ENCODE measurements at regions not wholly inside any gene's neighbourhood (a gene's known extent, or its start where the extent isn't known, plus 50 kb on each side); places are given as distances from the start of the nearest gene placed in this dataset.

GRCh38 chr6:134689177-134689576, 260.7 kb downstream of the ALDH8A1 start:
- ChIA-PET CTCF (interaction anchor here (0.6 kb wide), 2 partner anchors 18 to 439 kb away, joined by 3 read pairs; no protein-coding TSS in a partner anchor), POLR2A (no interaction called here)

GRCh38 chr6:134686071-134686470, 263.8 kb downstream of the ALDH8A1 start:
- no peak overlapping the region for H3K4me3 ChIP-seq (ENCODE audit: low read depth, low read length)
- ChIA-PET POLR2A (interaction anchor here (0.7 kb wide), 2 partner anchors 12 to 96 kb away, joined by 3 to 4 read pairs; no protein-coding TSS in a partner anchor), CTCF (interaction anchor here (1.0 to 1.4 kb wide), 2 partner anchors 13 to 83 kb away, joined by 3 read pairs; no protein-coding TSS in a partner anchor)
- H3K36me3 ChIP-seq (ENCODE audit: control insufficient read depth, insufficient read depth, low read length), result no peaks in the 10 kb centered on the region
- TF ChIP-seq, protein P1, sequence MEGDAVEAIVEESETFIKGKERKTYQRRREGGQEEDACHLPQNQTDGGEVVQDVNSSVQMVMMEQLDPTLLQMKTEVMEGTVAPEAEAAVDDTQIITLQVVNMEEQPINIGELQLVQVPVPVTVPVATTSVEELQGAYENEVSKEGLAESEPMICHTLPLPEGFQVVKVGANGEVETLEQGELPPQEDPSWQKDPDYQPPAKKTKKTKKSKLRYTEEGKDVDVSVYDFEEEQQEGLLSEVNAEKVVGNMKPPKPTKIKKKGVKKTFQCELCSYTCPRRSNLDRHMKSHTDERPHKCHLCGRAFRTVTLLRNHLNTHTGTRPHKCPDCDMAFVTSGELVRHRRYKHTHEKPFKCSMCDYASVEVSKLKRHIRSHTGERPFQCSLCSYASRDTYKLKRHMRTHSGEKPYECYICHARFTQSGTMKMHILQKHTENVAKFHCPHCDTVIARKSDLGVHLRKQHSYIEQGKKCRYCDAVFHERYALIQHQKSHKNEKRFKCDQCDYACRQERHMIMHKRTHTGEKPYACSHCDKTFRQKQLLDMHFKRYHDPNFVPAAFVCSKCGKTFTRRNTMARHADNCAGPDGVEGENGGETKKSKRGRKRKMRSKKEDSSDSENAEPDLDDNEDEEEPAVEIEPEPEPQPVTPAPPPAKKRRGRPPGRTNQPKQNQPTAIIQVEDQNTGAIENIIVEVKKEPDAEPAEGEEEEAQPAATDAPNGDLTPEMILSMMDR (IDR thresholded peaks at IDR 0.05; ENCODE audit: insufficient read depth, low read depth, low read length), result no peak
- DNase-seq (ENCODE audit: low read depth), result no peak
- H3K27me3 ChIP-seq (ENCODE audit: control insufficient read depth, insufficient read depth, low read length), result no peaks in the 10 kb centered on the region

More at GRCh38 chr6:134689177-134689576, 260.7 kb downstream of the ALDH8A1 start:
- no peaks in the 10 kb centered on the region for H3K36me3 ChIP-seq (ENCODE audit: control insufficient read depth, insufficient read depth, low read length)
- no peak overlapping the region for H3K4me3 ChIP-seq (ENCODE audit: low read depth, low read length)
- TF ChIP-seq, protein P1 (IDR thresholded peaks at IDR 0.05; ENCODE audit: insufficient read depth, low read depth, low read length), result no peak
- no peaks in the 10 kb centered on the region for H3K27me3 ChIP-seq (ENCODE audit: control insufficient read depth, insufficient read depth, low read length)
- DNase-seq (ENCODE audit: low read depth), result no peak

DNA sequence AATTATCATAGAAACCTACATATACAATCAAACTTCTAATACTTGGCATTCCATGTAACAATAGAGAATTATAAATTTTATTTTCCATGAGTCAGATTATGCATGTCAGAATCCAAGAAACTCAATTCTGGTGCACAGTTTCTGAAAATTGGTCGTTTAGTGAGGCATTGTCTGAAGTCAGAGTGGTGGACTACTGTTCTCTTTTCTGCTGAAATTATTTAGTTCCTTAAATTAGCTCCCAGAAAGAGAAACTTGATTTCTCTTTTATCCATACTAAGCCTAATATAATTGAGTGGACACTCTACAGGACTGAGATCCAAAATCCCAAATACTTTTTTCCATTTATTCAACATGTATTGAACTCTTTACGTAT, 265.5 kb downstream of the ALDH8A1 start:
- Histone ChIP-seq H3K27me3 (ENCODE audit: control insufficient read depth, insufficient read depth, low read length) (no peaks in the 10 kb centered on the region), H3K4me3 (ENCODE audit: low read depth, low read length) (no peak overlapping the region), H3K36me3 (ENCODE audit: control insufficient read depth, insufficient read depth, low read length) (no peaks in the 10 kb centered on the region)
- TF ChIP-seq, protein P1 (IDR thresholded peaks at IDR 0.05; ENCODE audit: insufficient read depth, low read depth, low read length), result no peak
- CTCF ChIA-PET, result interaction anchor here (1.5 kb wide), 1 partner anchor 11 kb away, joined by 6 read pairs; no protein-coding TSS in a partner anchor
- no peak for DNase-seq (ENCODE audit: low read depth)
- POLR2A ChIA-PET, result no interaction called here

- CTCF ChIA-PET, result interaction anchor here (1.0 to 1.5 kb wide), 2 partner anchors 9 to 11 kb away, joined by 3 to 6 read pairs; no protein-coding TSS in a partner anchor
- H3K27me3 ChIP-seq (ENCODE audit: control insufficient read depth, insufficient read depth, low read length), result no peaks in the 10 kb centered on the region
- POLR2A ChIA-PET, result no interaction called here
Measured at GRCh38 chr6:134683783-134684422, 266.0 kb downstream of the ALDH8A1 start.

DNA sequence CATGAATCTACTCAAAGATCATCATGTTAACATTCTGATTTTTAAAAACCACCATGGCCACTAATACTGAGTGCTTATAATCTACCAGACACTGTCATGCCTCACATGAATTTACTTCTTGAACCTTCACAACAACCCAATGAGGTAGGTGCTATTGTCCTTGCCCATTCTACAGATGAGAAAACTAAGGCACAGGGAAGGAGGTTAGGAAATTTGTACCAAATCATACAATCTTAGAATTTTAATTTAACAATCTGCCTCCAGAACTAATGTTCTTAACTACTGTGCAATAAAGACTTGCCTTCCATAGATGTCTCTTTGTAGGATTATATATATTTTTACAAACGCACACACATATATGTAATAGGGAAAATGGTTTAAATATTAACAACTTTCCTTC, 269.5 kb downstream of the ALDH8A1 start:
- POLR2A ChIA-PET, result no interaction called here
- TF ChIP-seq, protein P1 (IDR thresholded peaks at IDR 0.05; ENCODE audit: insufficient read depth, low read depth, low read length), result no peak
- Histone ChIP-seq H3K36me3 (ENCODE audit: control insufficient read depth, insufficient read depth, low read length) (no peaks in the 10 kb centered on the region), H3K27me3 (ENCODE audit: control insufficient read depth, insufficient read depth, low read length) (no peaks in the 10 kb centered on the region), H3K4me3 (ENCODE audit: low read depth, low read length) (no peak overlapping the region)
- CTCF ChIA-PET, result no interaction called here
- DNase-seq (ENCODE audit: low read depth), result no peak

More at GRCh38 chr6:134683783-134684422, 266.0 kb downstream of the ALDH8A1 start:
- TF ChIP-seq, protein P1 (IDR thresholded peaks at IDR 0.05; ENCODE audit: insufficient read depth, low read depth, low read length), result no peak
- Histone ChIP-seq H3K4me3 (ENCODE audit: low read depth, low read length) (no peak overlapping the region), H3K36me3 (ENCODE audit: control insufficient read depth, insufficient read depth, low read length) (no peaks in the 10 kb centered on the region)
- DNase-seq (ENCODE audit: low read depth), result no peak

Data from BJ (cell line).